Activated CD4-positive, alpha-beta T cell treated with anti-CD3 and anti-CD28 coated beads, Interleukin-2, amount 10 ng/mL, durations not matched to agents 24 days and 14 days (primary cell): ENCODE measurements at regions not wholly inside any gene's neighbourhood (a gene's known extent, or its start where the extent isn't known, plus 50 kb on each side); places are given as distances from the start of the nearest gene placed in this dataset.
A peak's percentile ranks its signal among the peaks of the same experiment; 100 is the strongest.

Source experiments
- DNase-seq: peaks from one replicate; pipeline ENCODE4 v3.0.0; 2022
- H3K27ac Mint-ChIP-seq: one replicate; pipeline ENCODE4 v1.8.0; 2022; ENCODE audit warnings: mild to moderate bottlenecking, mixed read lengths
- H3K27me3 Mint-ChIP-seq: one replicate; pipeline ENCODE4 v1.8.0; 2022; ENCODE audit warnings: mixed read lengths
- H3K36me3 Mint-ChIP-seq: one replicate; pipeline ENCODE4 v1.8.0; 2022; ENCODE audit warnings: low read depth, mild to moderate bottlenecking, mixed read lengths
- H3K4me1 Mint-ChIP-seq: one replicate; pipeline ENCODE4 v1.8.0; 2021; ENCODE audit warnings: mixed read lengths
- H3K4me3 Mint-ChIP-seq: one replicate; pipeline ENCODE4 v1.8.0; 2022; ENCODE audit warnings: mild to moderate bottlenecking, moderate library complexity, mixed read lengths
- H3K9me3 Mint-ChIP-seq: one replicate; pipeline ENCODE4 v1.8.0; 2021; ENCODE audit warnings: mixed read lengths
- intact Hi-C: fragments of 100-400 bp; cut with micrococcal nuclease; formaldehyde crosslinking; loops from one replicate; pipeline ENCODE4 v1.15.1; 2023

- H3K4me1 Mint-ChIP-seq: no peaks in the 10 kb centered on the region
- no peak for DNase-seq
- H3K36me3 Mint-ChIP-seq: no peaks in the 10 kb centered on the region
- no peaks in the 10 kb centered on the region for H3K27me3 Mint-ChIP-seq
- H3K9me3 Mint-ChIP-seq: no peaks in the 10 kb centered on the region
- intact Hi-C loops: no loop called here
- no peak overlapping the region for H3K4me3 Mint-ChIP-seq
- H3K27ac Mint-ChIP-seq: no peak overlapping the region
These were observed 147.9 kb upstream of the CBLN2 start for GRCh38 chr18:72692086-72692485.

- H3K4me3 Mint-ChIP-seq: no peak overlapping the region
- H3K36me3 Mint-ChIP-seq: no peaks in the 10 kb centered on the region
- intact Hi-C loops: no loop called here
- no peaks in the 10 kb centered on the region for H3K4me1 Mint-ChIP-seq
- H3K9me3 Mint-ChIP-seq: no peaks in the 10 kb centered on the region
- no peaks in the 10 kb centered on the region for H3K27me3 Mint-ChIP-seq
- DNase-seq: no peak
- no peak overlapping the region for H3K27ac Mint-ChIP-seq
These were observed 143.6 kb upstream of the CBLN2 start for GRCh38 chr18:72687736-72688135.

- H3K27ac Mint-ChIP-seq: no peak overlapping the region
- intact Hi-C loops: no loop called here
- DNase-seq: no peak
- no peaks in the 10 kb centered on the region for H3K4me1 Mint-ChIP-seq
- no peaks in the 10 kb centered on the region for H3K27me3 Mint-ChIP-seq
- H3K9me3 Mint-ChIP-seq: no peaks in the 10 kb centered on the region
- H3K4me3 Mint-ChIP-seq: no peak overlapping the region
- H3K36me3 Mint-ChIP-seq: no peaks in the 10 kb centered on the region
These were observed 131.3 kb upstream of the CBLN2 start for GRCh38 chr18:72675394-72675793.

GRCh38 chr18:72674710-72675109 lies 130.6 kb upstream of the CBLN2 start:
- Mint-ChIP-seq H3K27me3 (no peaks in the 10 kb centered on the region), H3K4me3 (no peak overlapping the region), H3K4me1 (no peaks in the 10 kb centered on the region), H3K27ac (no peak overlapping the region), H3K36me3 (no peaks in the 10 kb centered on the region), H3K9me3 (no peaks in the 10 kb centered on the region)
- no peak for DNase-seq
- intact Hi-C loops: no loop called here

GRCh38 chr18:72673242-72673641 lies 129.1 kb upstream of the CBLN2 start:
- intact Hi-C loops: no loop called here
- Mint-ChIP-seq H3K36me3 (no peaks in the 10 kb centered on the region), H3K4me1 (no peaks in the 10 kb centered on the region), H3K27ac (no peak overlapping the region), H3K4me3 (no peak overlapping the region), H3K9me3 (no peaks in the 10 kb centered on the region), H3K27me3 (no peaks in the 10 kb centered on the region)
- DNase-seq: no peak

GRCh38 chr18:72672364-72673184 lies 128.4 kb upstream of the CBLN2 start:
- peak; percentile 56 for DNase-seq
- Mint-ChIP-seq H3K27me3 (no peaks in the 10 kb centered on the region), H3K4me3 (no peak overlapping the region), H3K27ac (no peak overlapping the region), H3K4me1 (no peaks in the 10 kb centered on the region), H3K36me3 (no peaks in the 10 kb centered on the region), H3K9me3 (no peaks in the 10 kb centered on the region)
- intact Hi-C loops: loop anchor here (1.0 kb wide), 1 partner anchor 19 kb away; no protein-coding TSS in a partner anchor

GRCh38 chr18:72667932-72668331 lies 123.8 kb upstream of the CBLN2 start:
- H3K27ac Mint-ChIP-seq: no peak overlapping the region
- H3K9me3 Mint-ChIP-seq: no peaks in the 10 kb centered on the region
- DNase-seq: no peak
- no peaks in the 10 kb centered on the region for H3K27me3 Mint-ChIP-seq
- H3K4me3 Mint-ChIP-seq: no peak overlapping the region
- no peaks in the 10 kb centered on the region for H3K4me1 Mint-ChIP-seq
- no peaks in the 10 kb centered on the region for H3K36me3 Mint-ChIP-seq
- intact Hi-C loops: no loop called here

GRCh38 chr18:72652990-72653593 lies 109.0 kb upstream of the CBLN2 start:
- Mint-ChIP-seq H3K9me3 (no peaks in the 10 kb centered on the region), H3K27me3 (no peaks in the 10 kb centered on the region), H3K27ac (no peak overlapping the region), H3K4me1 (no peaks in the 10 kb centered on the region), H3K36me3 (no peaks in the 10 kb centered on the region), H3K4me3 (no peak overlapping the region)
- peak; percentile 82 for DNase-seq
- intact Hi-C loops: loop anchor here (1.0 kb wide), 1 partner anchor 19 kb away; no protein-coding TSS in a partner anchor

GRCh38 chr18:72651033-72651432 lies 106.9 kb upstream of the CBLN2 start:
- Mint-ChIP-seq H3K36me3 (no peaks in the 10 kb centered on the region), H3K27ac (no peak overlapping the region), H3K27me3 (no peaks in the 10 kb centered on the region), H3K4me1 (no peaks in the 10 kb centered on the region), H3K9me3 (no peaks in the 10 kb centered on the region), H3K4me3 (no peak overlapping the region)
- intact Hi-C loops: no loop called here
- DNase-seq: no peak

GRCh38 chr18:72648481-72648960 lies 104.4 kb upstream of the CBLN2 start:
- no peaks in the 10 kb centered on the region for H3K9me3 Mint-ChIP-seq
- no peaks in the 10 kb centered on the region for H3K27me3 Mint-ChIP-seq
- no peaks in the 10 kb centered on the region for H3K36me3 Mint-ChIP-seq
- intact Hi-C loops: no loop called here
- no peak overlapping the region for H3K27ac Mint-ChIP-seq
- H3K4me1 Mint-ChIP-seq: no peaks in the 10 kb centered on the region
- H3K4me3 Mint-ChIP-seq: no peak overlapping the region
- no peak for DNase-seq

GRCh38 chr18:72648079-72648478 lies 103.9 kb upstream of the CBLN2 start:
- no peak for DNase-seq
- H3K4me1 Mint-ChIP-seq: no peaks in the 10 kb centered on the region
- intact Hi-C loops: no loop called here

GRCh38 chr18:72640557-72640956 lies 96.4 kb upstream of the CBLN2 start:
- no peaks in the 10 kb centered on the region for H3K9me3 Mint-ChIP-seq
- intact Hi-C loops: no loop called here
- H3K27me3 Mint-ChIP-seq: no peaks in the 10 kb centered on the region
- no peaks in the 10 kb centered on the region for H3K4me1 Mint-ChIP-seq
- no peak overlapping the region for H3K4me3 Mint-ChIP-seq
- no peak for DNase-seq
- no peak overlapping the region for H3K27ac Mint-ChIP-seq
- H3K36me3 Mint-ChIP-seq: no peaks in the 10 kb centered on the region

More at GRCh38 chr18:72648079-72648478, 103.9 kb upstream of the CBLN2 start:
- H3K4me3 Mint-ChIP-seq: no peak overlapping the region
- no peaks in the 10 kb centered on the region for H3K27me3 Mint-ChIP-seq
- no peak overlapping the region for H3K27ac Mint-ChIP-seq
- H3K36me3 Mint-ChIP-seq: no peaks in the 10 kb centered on the region
- H3K9me3 Mint-ChIP-seq: no peaks in the 10 kb centered on the region

GRCh38 chr18:72638376-72638775 lies 94.2 kb upstream of the CBLN2 start:
- DNase-seq: no peak
- H3K4me1 Mint-ChIP-seq: no peaks in the 10 kb centered on the region
- no peak overlapping the region for H3K27ac Mint-ChIP-seq
- intact Hi-C loops: no loop called here
- H3K36me3 Mint-ChIP-seq: no peaks in the 10 kb centered on the region
- H3K9me3 Mint-ChIP-seq: no peaks in the 10 kb centered on the region
- no peaks in the 10 kb centered on the region for H3K27me3 Mint-ChIP-seq
- no peak overlapping the region for H3K4me3 Mint-ChIP-seq

- no peaks in the 10 kb centered on the region for H3K4me1 Mint-ChIP-seq
- no peaks in the 10 kb centered on the region for H3K36me3 Mint-ChIP-seq
- intact Hi-C loops: no loop called here
- no peaks in the 10 kb centered on the region for H3K27me3 Mint-ChIP-seq
- H3K4me3 Mint-ChIP-seq: no peak overlapping the region
- H3K27ac Mint-ChIP-seq: no peak overlapping the region
- no peak for DNase-seq
- H3K9me3 Mint-ChIP-seq: no peaks in the 10 kb centered on the region
These were observed 93.6 kb upstream of the CBLN2 start for GRCh38 chr18:72637721-72638120.
